ENCODE measurements at regions not wholly inside any gene's neighbourhood (a gene's known extent, or its start where the extent isn't known, plus 50 kb on each side); places are given as distances from the start of the nearest gene placed in this dataset.

DNA sequence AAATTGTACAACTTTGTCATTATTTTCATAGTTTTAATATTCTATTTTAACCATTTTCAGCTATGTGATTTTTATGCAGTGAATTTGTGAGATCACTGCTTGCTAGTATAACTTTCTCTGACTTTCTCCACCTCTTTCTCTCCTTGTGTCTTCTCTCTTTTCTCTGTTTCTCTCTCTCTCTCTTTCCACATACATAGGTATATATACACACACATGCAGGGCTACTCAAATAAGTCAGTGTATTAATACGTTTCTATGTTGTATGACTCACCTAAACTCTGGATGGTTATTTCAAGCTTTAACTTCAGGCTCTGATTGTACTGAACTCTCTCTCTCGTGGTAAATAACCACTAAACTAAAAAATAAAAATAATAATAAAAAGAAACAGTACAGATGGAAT is 1389.3 kb upstream of the ALCAM start:
- Mint-ChIP-seq H3K4me3 (ENCODE audit: unreplicated experiment) (no peak overlapping the region), H3K9me3 (ENCODE audit: low read depth) (no peaks in the 10 kb centered on the region), H3K27ac (ENCODE audit: unreplicated experiment) (no peak overlapping the region), H3K36me3 (ENCODE audit: low read depth) (no peaks in the 10 kb centered on the region), H3K4me1 (ENCODE audit: low read depth) (no peaks in the 10 kb centered on the region), H3K27me3 (ENCODE audit: low read depth) (peaks cover 1% of the 10 kb centered on the region)
- DNase-seq (ENCODE audit: low spot score): no peak
- TF ChIP-seq, protein P1, sequence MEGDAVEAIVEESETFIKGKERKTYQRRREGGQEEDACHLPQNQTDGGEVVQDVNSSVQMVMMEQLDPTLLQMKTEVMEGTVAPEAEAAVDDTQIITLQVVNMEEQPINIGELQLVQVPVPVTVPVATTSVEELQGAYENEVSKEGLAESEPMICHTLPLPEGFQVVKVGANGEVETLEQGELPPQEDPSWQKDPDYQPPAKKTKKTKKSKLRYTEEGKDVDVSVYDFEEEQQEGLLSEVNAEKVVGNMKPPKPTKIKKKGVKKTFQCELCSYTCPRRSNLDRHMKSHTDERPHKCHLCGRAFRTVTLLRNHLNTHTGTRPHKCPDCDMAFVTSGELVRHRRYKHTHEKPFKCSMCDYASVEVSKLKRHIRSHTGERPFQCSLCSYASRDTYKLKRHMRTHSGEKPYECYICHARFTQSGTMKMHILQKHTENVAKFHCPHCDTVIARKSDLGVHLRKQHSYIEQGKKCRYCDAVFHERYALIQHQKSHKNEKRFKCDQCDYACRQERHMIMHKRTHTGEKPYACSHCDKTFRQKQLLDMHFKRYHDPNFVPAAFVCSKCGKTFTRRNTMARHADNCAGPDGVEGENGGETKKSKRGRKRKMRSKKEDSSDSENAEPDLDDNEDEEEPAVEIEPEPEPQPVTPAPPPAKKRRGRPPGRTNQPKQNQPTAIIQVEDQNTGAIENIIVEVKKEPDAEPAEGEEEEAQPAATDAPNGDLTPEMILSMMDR (IDR thresholded peaks at IDR 0.05): no peak

GRCh38 chr3:103991461-103992115 is 1375.1 kb upstream of the ALCAM start:
- Mint-ChIP-seq H3K27me3 (ENCODE audit: low read depth) (peaks cover 7% of the 10 kb centered on the region), H3K36me3 (ENCODE audit: low read depth) (peaks cover 2% of the 10 kb centered on the region), H3K4me1 (ENCODE audit: low read depth) (no peaks in the 10 kb centered on the region), H3K4me3 (ENCODE audit: unreplicated experiment) (no peak overlapping the region), H3K27ac (ENCODE audit: unreplicated experiment) (no peak overlapping the region), H3K9me3 (ENCODE audit: low read depth) (no peaks in the 10 kb centered on the region)
- TF ChIP-seq, protein P1 (IDR thresholded peaks at IDR 0.05): peak; percentile 76
- DNase-seq (ENCODE audit: low spot score): no peak

DNA sequence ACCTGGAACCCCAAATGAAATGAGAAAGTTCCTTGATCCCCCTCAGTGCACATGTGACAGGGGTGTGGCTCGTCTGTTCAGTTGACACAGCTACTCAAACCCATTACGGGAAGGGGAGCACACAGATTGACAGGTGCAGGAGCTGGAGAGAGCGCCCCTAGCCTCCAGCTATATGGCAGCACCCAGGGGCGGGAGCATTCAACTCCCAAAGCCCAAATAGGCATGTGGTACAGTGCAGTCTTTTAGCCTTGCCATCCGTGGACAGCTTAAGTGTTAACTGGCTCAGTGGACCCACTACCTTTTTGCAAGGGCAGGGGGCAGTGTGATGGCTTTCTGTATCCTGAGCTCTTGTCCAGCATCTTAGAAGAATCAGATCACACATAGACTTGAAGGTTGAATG is 1374.2 kb upstream of the ALCAM start:
- no peak overlapping the region for H3K4me3 Mint-ChIP-seq (ENCODE audit: unreplicated experiment)
- H3K27ac Mint-ChIP-seq (ENCODE audit: unreplicated experiment): no peak overlapping the region
- peaks cover 2% of the 10 kb centered on the region for H3K36me3 Mint-ChIP-seq (ENCODE audit: low read depth)
- TF ChIP-seq, protein P1 (IDR thresholded peaks at IDR 0.05): no peak
- no peak for DNase-seq (ENCODE audit: low spot score)
- no peaks in the 10 kb centered on the region for H3K9me3 Mint-ChIP-seq (ENCODE audit: low read depth)
- peaks cover 7% of the 10 kb centered on the region for H3K27me3 Mint-ChIP-seq (ENCODE audit: low read depth)
- no peaks in the 10 kb centered on the region for H3K4me1 Mint-ChIP-seq (ENCODE audit: low read depth)

- Mint-ChIP-seq H3K27ac (ENCODE audit: unreplicated experiment) (no peak overlapping the region), H3K4me1 (ENCODE audit: low read depth) (no peaks in the 10 kb centered on the region), H3K36me3 (ENCODE audit: low read depth) (no peaks in the 10 kb centered on the region), H3K9me3 (ENCODE audit: low read depth) (no peaks in the 10 kb centered on the region), H3K4me3 (ENCODE audit: unreplicated experiment) (no peak overlapping the region), H3K27me3 (ENCODE audit: low read depth) (no peaks in the 10 kb centered on the region)
- no peak for DNase-seq (ENCODE audit: low spot score)
- TF ChIP-seq, protein P1 (IDR thresholded peaks at IDR 0.05): no peak
Measured at GRCh38 chr3:104004956-104005355, 1361.8 kb upstream of the ALCAM start.

GRCh38 chr3:104005815-104006214 is 1360.9 kb upstream of the ALCAM start:
- DNase-seq (ENCODE audit: low spot score): no peak
- TF ChIP-seq, protein P1 (IDR thresholded peaks at IDR 0.05): no peak
- H3K4me3 Mint-ChIP-seq (ENCODE audit: unreplicated experiment): no peak overlapping the region
- no peaks in the 10 kb centered on the region for H3K36me3 Mint-ChIP-seq (ENCODE audit: low read depth)
- H3K4me1 Mint-ChIP-seq (ENCODE audit: low read depth): no peaks in the 10 kb centered on the region
- no peaks in the 10 kb centered on the region for H3K27me3 Mint-ChIP-seq (ENCODE audit: low read depth)
- no peak overlapping the region for H3K27ac Mint-ChIP-seq (ENCODE audit: unreplicated experiment)
- H3K9me3 Mint-ChIP-seq (ENCODE audit: low read depth): no peaks in the 10 kb centered on the region
